ENCODE measurements at regions not wholly inside any gene's neighbourhood (a gene's known extent, or its start where the extent isn't known, plus 50 kb on each side); places are given as distances from the start of the nearest gene placed in this dataset.

DNA sequence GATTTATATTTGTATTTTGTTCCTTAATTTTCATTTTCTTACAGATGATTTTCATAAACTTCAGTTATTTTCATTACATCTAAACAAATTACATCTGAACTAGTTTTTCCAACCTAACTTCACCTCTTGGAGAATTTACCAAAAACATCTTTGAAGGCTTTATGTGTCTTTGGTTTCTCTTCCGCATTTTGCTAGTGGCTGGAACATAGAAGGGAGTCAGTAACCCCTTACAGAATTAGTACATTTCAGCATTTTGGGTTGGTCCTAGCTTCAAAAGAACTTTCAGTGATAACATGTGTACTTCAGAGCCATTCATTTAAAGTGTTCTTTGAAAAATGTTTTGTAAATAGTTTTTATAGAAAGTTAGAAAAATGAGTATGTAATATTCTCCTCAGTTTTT lies 169.8 kb upstream of the MTPN start:
- TF ChIP-seq, protein P1, sequence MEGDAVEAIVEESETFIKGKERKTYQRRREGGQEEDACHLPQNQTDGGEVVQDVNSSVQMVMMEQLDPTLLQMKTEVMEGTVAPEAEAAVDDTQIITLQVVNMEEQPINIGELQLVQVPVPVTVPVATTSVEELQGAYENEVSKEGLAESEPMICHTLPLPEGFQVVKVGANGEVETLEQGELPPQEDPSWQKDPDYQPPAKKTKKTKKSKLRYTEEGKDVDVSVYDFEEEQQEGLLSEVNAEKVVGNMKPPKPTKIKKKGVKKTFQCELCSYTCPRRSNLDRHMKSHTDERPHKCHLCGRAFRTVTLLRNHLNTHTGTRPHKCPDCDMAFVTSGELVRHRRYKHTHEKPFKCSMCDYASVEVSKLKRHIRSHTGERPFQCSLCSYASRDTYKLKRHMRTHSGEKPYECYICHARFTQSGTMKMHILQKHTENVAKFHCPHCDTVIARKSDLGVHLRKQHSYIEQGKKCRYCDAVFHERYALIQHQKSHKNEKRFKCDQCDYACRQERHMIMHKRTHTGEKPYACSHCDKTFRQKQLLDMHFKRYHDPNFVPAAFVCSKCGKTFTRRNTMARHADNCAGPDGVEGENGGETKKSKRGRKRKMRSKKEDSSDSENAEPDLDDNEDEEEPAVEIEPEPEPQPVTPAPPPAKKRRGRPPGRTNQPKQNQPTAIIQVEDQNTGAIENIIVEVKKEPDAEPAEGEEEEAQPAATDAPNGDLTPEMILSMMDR (IDR thresholded peaks at IDR 0.05; ENCODE audit: poor library complexity) = no peak
- TF ChIP-seq EZH2 (IDR thresholded peaks at IDR 0.05; ENCODE audit: borderline replicate concordance) (no peak), EZH2phosphoT487 (IDR thresholded peaks at IDR 0.05; ENCODE audit: low read depth, severe bottlenecking, unreplicated experiment) (no peak)
